ENCODE measurements at regions not wholly inside any gene's neighbourhood (a gene's known extent, or its start where the extent isn't known, plus 50 kb on each side); places are given as distances from the start of the nearest gene placed in this dataset.
"Not testable (repeated sequence)": the region's sequence is repeated elsewhere in the genome, so short reads cannot be mapped to it uniquely, and the experiment has no call there.

DNA sequence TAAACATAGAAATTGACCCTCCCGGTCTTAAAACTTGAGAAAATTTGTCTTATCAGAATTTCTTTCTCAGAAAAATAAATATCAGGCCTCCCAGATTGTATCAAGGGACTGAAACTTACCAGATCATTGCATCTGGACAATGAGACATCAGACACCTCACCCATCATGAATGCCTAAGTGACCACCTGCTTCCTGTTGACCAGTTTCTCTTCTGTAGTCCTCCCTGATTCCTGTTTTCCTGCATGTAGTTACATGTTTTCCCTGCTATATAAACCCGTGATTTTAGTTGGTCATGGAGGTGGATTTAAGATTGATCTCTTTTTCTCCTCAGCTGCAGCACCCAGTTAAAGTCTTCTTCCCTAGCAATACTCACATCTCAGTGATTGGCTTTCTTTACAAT, 548.1 kb downstream of the PPP4R3C start:
- Mint-ChIP-seq H3K4me3 (no peak overlapping the region), H3K4me1 (no peaks in the 10 kb centered on the region), H3K27ac (no peak overlapping the region), H3K9me3 (peaks cover 40% of the 10 kb centered on the region), H3K27me3 (ENCODE audit: insufficient read depth) (no peaks in the 10 kb centered on the region), H3K36me3 (ENCODE audit: low read depth) (no peaks in the 10 kb centered on the region)
- Histone ChIP-seq H3K4me1 (ENCODE audit: control insufficient read depth, insufficient read depth, low read length) (no peaks in the 10 kb centered on the region), H3K4me3 (ENCODE audit: low read length) (no peak overlapping the region), H3K36me3 (ENCODE audit: control insufficient read depth, insufficient read depth, low read length) (no peaks in the 10 kb centered on the region), H3K9me3 (ENCODE audit: control insufficient read depth, low read length) (no peaks in the 10 kb centered on the region), H3K9ac (ENCODE audit: extremely low read depth, low read length, poor library complexity, severe bottlenecking) (no peak overlapping the region), H3K27ac (ENCODE audit: low read depth, low read length) (no peak overlapping the region), H3K27me3 (ENCODE audit: control insufficient read depth, insufficient read depth, low read length, poor library complexity, severe bottlenecking) (no peaks in the 10 kb centered on the region)
- no peak for DNase-seq
- 91% methylated on average over 1 of the region's 2 CpGs; no CpG with 5 or more reads in 1 of the 2 experiments for WGBS, 2 experiments (ENCODE audit: insufficient coverage in 1 of 2, insufficient read length in 1 of 2)
- TF ChIP-seq, protein P1, sequence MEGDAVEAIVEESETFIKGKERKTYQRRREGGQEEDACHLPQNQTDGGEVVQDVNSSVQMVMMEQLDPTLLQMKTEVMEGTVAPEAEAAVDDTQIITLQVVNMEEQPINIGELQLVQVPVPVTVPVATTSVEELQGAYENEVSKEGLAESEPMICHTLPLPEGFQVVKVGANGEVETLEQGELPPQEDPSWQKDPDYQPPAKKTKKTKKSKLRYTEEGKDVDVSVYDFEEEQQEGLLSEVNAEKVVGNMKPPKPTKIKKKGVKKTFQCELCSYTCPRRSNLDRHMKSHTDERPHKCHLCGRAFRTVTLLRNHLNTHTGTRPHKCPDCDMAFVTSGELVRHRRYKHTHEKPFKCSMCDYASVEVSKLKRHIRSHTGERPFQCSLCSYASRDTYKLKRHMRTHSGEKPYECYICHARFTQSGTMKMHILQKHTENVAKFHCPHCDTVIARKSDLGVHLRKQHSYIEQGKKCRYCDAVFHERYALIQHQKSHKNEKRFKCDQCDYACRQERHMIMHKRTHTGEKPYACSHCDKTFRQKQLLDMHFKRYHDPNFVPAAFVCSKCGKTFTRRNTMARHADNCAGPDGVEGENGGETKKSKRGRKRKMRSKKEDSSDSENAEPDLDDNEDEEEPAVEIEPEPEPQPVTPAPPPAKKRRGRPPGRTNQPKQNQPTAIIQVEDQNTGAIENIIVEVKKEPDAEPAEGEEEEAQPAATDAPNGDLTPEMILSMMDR (conservative IDR thresholded peaks at IDR 0.05) = no peak

DNA sequence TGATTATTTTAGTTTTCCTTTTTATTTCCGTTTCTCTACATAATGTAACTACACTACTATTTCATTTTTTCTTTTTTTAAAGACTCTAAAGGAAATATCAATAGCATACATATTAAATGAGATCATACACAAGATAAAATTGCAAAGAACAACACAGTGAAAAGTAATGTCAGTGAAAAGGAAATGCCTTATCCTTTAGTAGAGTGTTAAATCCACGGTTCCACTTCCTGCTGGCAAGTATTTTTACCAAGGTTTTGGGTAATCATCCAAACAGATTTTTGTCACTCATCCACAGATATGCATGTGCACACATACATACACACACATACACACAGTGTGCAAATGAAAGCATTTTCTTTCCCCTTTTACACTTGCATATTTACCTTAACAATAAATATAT, 548.9 kb downstream of the PPP4R3C start:
- Histone ChIP-seq H3K36me3 (ENCODE audit: control insufficient read depth, insufficient read depth, low read length) (no peaks in the 10 kb centered on the region), H3K27me3 (ENCODE audit: control insufficient read depth, insufficient read depth, low read length, poor library complexity, severe bottlenecking) (no peaks in the 10 kb centered on the region), H3K4me3 (ENCODE audit: low read length) (no peak overlapping the region), H3K27ac (ENCODE audit: low read depth, low read length) (no peak overlapping the region), H3K4me1 (ENCODE audit: control insufficient read depth, insufficient read depth, low read length) (no peaks in the 10 kb centered on the region), H3K9me3 (ENCODE audit: control insufficient read depth, low read length) (no peaks in the 10 kb centered on the region), H3K9ac (ENCODE audit: extremely low read depth, low read length, poor library complexity, severe bottlenecking) (no peak overlapping the region)
- H3K27ac Mint-ChIP-seq = no peak overlapping the region
- TF ChIP-seq, protein P1 (conservative IDR thresholded peaks at IDR 0.05) = no peak
- DNase-seq = no peak
- no peak overlapping the region for H3K4me3 Mint-ChIP-seq
- no peaks in the 10 kb centered on the region for H3K36me3 Mint-ChIP-seq (ENCODE audit: low read depth)
- H3K9me3 Mint-ChIP-seq = peaks cover 43% of the 10 kb centered on the region
- no peaks in the 10 kb centered on the region for H3K4me1 Mint-ChIP-seq
- H3K27me3 Mint-ChIP-seq (ENCODE audit: insufficient read depth) = no peaks in the 10 kb centered on the region
- 92 to 100% methylated on average over 1 of the region's 2 CpGs for WGBS, 2 experiments (ENCODE audit: insufficient coverage in 1 of 2, insufficient read length in 1 of 2)

DNA sequence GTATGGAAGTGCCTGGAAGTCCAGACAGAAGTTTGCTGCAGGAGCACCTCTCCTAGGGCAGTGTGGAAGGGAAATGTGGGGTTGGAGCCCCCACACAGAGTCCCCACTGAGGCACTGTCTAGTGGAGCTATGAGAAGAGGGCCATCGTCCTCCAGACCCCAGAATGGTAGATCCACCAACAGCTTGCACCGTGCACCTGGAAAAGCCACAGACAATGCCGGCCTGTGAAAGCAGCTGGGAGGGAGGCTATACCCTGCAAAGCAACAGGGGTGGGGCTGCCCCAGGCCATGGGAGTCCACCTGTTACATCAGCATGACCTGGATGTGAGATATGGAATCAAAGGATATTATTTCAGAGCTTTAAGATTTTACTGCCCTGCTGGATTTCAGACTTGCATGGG, 551.4 kb downstream of the PPP4R3C start:
- WGBS, 2 experiments (ENCODE audit: insufficient coverage in 1 of 2, insufficient read length in 1 of 2) = 95 to 100% methylated on average over 1 to 3 of the region's 3 CpGs
- H3K4me1 Mint-ChIP-seq = not testable (repeated sequence)

DNA sequence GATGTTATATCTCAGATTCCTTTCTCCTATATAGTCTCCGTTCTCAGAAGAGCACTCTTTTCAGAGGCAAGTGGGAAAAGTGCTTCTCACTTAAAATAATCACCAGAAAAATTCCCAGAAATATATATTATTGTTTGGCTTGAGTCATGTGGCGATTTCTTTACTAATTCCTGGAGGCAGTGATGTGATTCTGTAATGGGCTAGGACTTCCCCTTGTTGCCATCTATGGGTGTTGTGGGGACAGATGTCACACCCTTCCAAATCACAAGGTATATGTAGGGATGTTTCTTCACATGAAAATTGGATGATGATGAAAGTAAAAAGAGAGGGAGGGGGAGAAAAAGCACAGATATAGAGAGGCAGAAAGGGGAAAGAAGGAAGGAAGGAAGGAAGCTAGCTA, 553.4 kb downstream of the PPP4R3C start:
- Histone ChIP-seq H3K27me3 (ENCODE audit: control insufficient read depth, insufficient read depth, low read length, poor library complexity, severe bottlenecking) (no peaks in the 10 kb centered on the region), H3K4me1 (ENCODE audit: control insufficient read depth, insufficient read depth, low read length) (no peaks in the 10 kb centered on the region), H3K9me3 (ENCODE audit: control insufficient read depth, low read length) (no peaks in the 10 kb centered on the region), H3K9ac (ENCODE audit: extremely low read depth, low read length, poor library complexity, severe bottlenecking) (no peak overlapping the region), H3K4me3 (ENCODE audit: low read length) (no peak overlapping the region), H3K27ac (ENCODE audit: low read depth, low read length) (no peak overlapping the region), H3K36me3 (ENCODE audit: control insufficient read depth, insufficient read depth, low read length) (no peaks in the 10 kb centered on the region)
- Mint-ChIP-seq H3K27ac (no peak overlapping the region), H3K27me3 (ENCODE audit: insufficient read depth) (no peaks in the 10 kb centered on the region), H3K4me3 (no peak overlapping the region), H3K36me3 (ENCODE audit: low read depth) (no peaks in the 10 kb centered on the region), H3K9me3 (peaks cover 30% of the 10 kb centered on the region), H3K4me1 (no peaks in the 10 kb centered on the region)
- TF ChIP-seq, protein P1 (conservative IDR thresholded peaks at IDR 0.05) = no peak
- no peak for DNase-seq
- 80% methylated on average over 1 of the region's 2 CpGs; no CpG with 5 or more reads in 1 of the 2 experiments for WGBS, 2 experiments (ENCODE audit: insufficient coverage in 1 of 2, insufficient read length in 1 of 2)

More for the DNA sequence above, 551.4 kb downstream of the PPP4R3C start:
- not testable (repeated sequence) for H3K4me3 Mint-ChIP-seq; H3K4me1 ChIP-seq (ENCODE audit: control insufficient read depth, insufficient read depth, low read length); H3K9ac ChIP-seq (ENCODE audit: extremely low read depth, low read length, poor library complexity, severe bottlenecking); H3K27ac ChIP-seq (ENCODE audit: low read depth, low read length); H3K36me3 Mint-ChIP-seq (ENCODE audit: low read depth); DNase-seq; H3K9me3 ChIP-seq (ENCODE audit: control insufficient read depth, low read length); H3K27me3 Mint-ChIP-seq (ENCODE audit: insufficient read depth); H3K4me3 ChIP-seq (ENCODE audit: low read length); H3K36me3 ChIP-seq (ENCODE audit: control insufficient read depth, insufficient read depth, low read length); H3K27me3 ChIP-seq (ENCODE audit: control insufficient read depth, insufficient read depth, low read length, poor library complexity, severe bottlenecking); H3K27ac Mint-ChIP-seq
- peaks cover 36% of the 10 kb centered on the region for H3K9me3 Mint-ChIP-seq

Measured in endodermal cell (in vitro differentiated cells).